H1 (cell line): ENCODE measurements at regions not wholly inside any gene's neighbourhood (a gene's known extent, or its start where the extent isn't known, plus 50 kb on each side); places are given as distances from the start of the nearest gene placed in this dataset.

Experiments
- CTCF ChIA-PET: fragments of 300-600 bp; sonication (Branson Sonifier 250); formaldehyde crosslinking; loops from one replicate; lab custom pipeline; 2021; ENCODE audit not compliant: partially characterized antibody; lab: Charles Lee
- POLR2A ChIA-PET: fragments of 300-600 bp; sonication (Branson Sonifier 250); formaldehyde crosslinking; loops from one replicate; lab custom pipeline; 2021; ENCODE audit warnings: inconsistent platforms; ENCODE audit not compliant: partially characterized antibody; lab: Charles Lee
- DNase-seq, 2 experiments: peaks; one replicate each; pipeline versions ENCODE4 v3.0.0 to v3.0.0-alpha.2; 2010 to 2022; ENCODE audit warnings: low spot score in 2 of 2, low read depth in 1 of 2, mixed read lengths in 1 of 2
- FAIRE-seq: peaks from 2 replicates; lab custom pipeline; 2011; peaks lifted over from hg19 to GRCh38; lab: Jason Lieb, UNC
- H2AFZ ChIP-seq: 2 replicates; pipeline ENCODE4 v1.8.1; 2012; ENCODE audit warnings: low read length, inconsistent platforms
- H2AK5ac ChIP-seq: 2 replicates; pipeline ENCODE4 v1.6.1; 2013; ENCODE audit warnings: low read depth, low read length
- H2BK120ac ChIP-seq: replicated peaks from 2 replicates; pipeline ENCODE3; 2013; ENCODE audit warnings: low read depth, low read length, inconsistent platforms
- H2BK12ac ChIP-seq: 2 replicates; pipeline ENCODE4 v1.6.1; 2013; ENCODE audit warnings: low read depth, low read length
- H2BK15ac ChIP-seq: 2 replicates; pipeline ENCODE4 v1.6.1; 2013; ENCODE audit warnings: low read length
- H2BK20ac ChIP-seq: 2 replicates; pipeline ENCODE4 v1.6.1; 2013; ENCODE audit warnings: low read length
- H2BK5ac ChIP-seq: 2 replicates; pipeline ENCODE4 v1.6.1; 2013; ENCODE audit warnings: low read depth, low read length
- H3K14ac ChIP-seq: 2 replicates; pipeline ENCODE4 v1.6.1; 2013; ENCODE audit warnings: inconsistent platforms; ENCODE audit not compliant: insufficient read length
- H3K18ac ChIP-seq: 2 replicates; pipeline ENCODE4 v1.6.1; 2013; ENCODE audit warnings: low read length; ENCODE audit errors: extremely low read depth
- H3K23ac ChIP-seq: 2 replicates; pipeline ENCODE4 v1.6.1; 2013; ENCODE audit warnings: inconsistent platforms; ENCODE audit not compliant: insufficient read length
- H3K23me2 ChIP-seq: 2 replicates; pipeline ENCODE4 v1.6.1; 2013; ENCODE audit warnings: low read depth, low read length
- H3K27ac ChIP-seq: 2 replicates; pipeline ENCODE4 v1.6.1; 2011; ENCODE audit warnings: low read depth, low read length, inconsistent platforms
- H3K27me3 ChIP-seq, 4 experiments: replicated peaks in 1 of 4; 1 replicate in 1 of 4; 2 replicates in 3 of 4; pipeline versions ENCODE4 v1.6.1 to v1.8.1; 2011 to 2013; ENCODE audit warnings: low read length in 3 of 4, mild to moderate bottlenecking in 3 of 4, inconsistent platforms in 2 of 4, mixed read lengths in 2 of 4, moderate library complexity in 1 of 4; ENCODE audit not compliant: control insufficient read depth in 3 of 4, insufficient read depth in 3 of 4; ENCODE audit errors: extremely low read depth in 1 of 4
- H3K36me3 ChIP-seq, 4 experiments: 2 replicates each; pipeline versions ENCODE4 v1.6.1 to v1.8.1; 2011 to 2013; ENCODE audit warnings: mild to moderate bottlenecking in 4 of 4, low read length in 3 of 4, moderate library complexity in 2 of 4, control low read depth in 1 of 4, inconsistent platforms in 1 of 4; ENCODE audit not compliant: insufficient read depth in 4 of 4, control insufficient read depth in 2 of 4
- H3K4ac ChIP-seq: replicated peaks from 2 replicates; pipeline ENCODE3; 2013; ENCODE audit warnings: low read length, low read depth, mixed read lengths, inconsistent platforms; ENCODE audit not compliant: insufficient read length
- H3K4me1 ChIP-seq, 4 experiments: replicated peaks in 1 of 4; 1 replicate in 1 of 4; 2 replicates in 3 of 4; pipeline versions ENCODE4 v1.6.1 to v1.8.1; 2011 to 2013; ENCODE audit warnings: low read length in 3 of 4, inconsistent platforms in 2 of 4, mixed read lengths in 1 of 4; ENCODE audit not compliant: insufficient read depth in 4 of 4, control insufficient read depth in 3 of 4
- H3K4me2 ChIP-seq, 2 experiments: 2 replicates each; pipeline versions ENCODE4 v1.6.1 to v1.8.1; 2011 to 2013; ENCODE audit warnings: low read depth in 2 of 2, low read length in 2 of 2, control low read depth in 1 of 2, inconsistent platforms in 1 of 2, mild to moderate bottlenecking in 1 of 2; ENCODE audit not compliant: insufficient read depth in 1 of 2
- H3K4me3 ChIP-seq, 4 experiments: fragments of 200-600, 300-600 bp in 1 of 4; sonication (generic), shearing (Covaris generic), sonication (Bioruptor Twin) in 1 of 4; 2 replicates each; pipeline versions ENCODE4 v1.5.1 to v1.8.1; 2011 to 2016; ENCODE audit warnings: low read length in 4 of 4, low read depth in 3 of 4, control low read depth in 2 of 4, inconsistent platforms in 2 of 4, mild to moderate bottlenecking in 2 of 4, mixed read lengths in 1 of 4, moderate library complexity in 1 of 4; ENCODE audit not compliant: insufficient read depth in 2 of 4; ENCODE audit errors: extremely low read depth in 1 of 4
- H3K56ac ChIP-seq: replicated peaks from 2 replicates; pipeline ENCODE3; 2013; ENCODE audit warnings: low read depth, mild to moderate bottlenecking, mixed read lengths, low read length, inconsistent platforms; ENCODE audit not compliant: insufficient read length
- H3K79me1 ChIP-seq: 2 replicates; pipeline ENCODE4 v1.6.1; 2013; ENCODE audit warnings: low read depth, low read length, control low read depth
- H3K79me2 ChIP-seq, 2 experiments: 2 replicates each; pipeline versions ENCODE4 v1.6.1 to v1.8.1; 2012 to 2013; ENCODE audit warnings: low read length in 2 of 2, mild to moderate bottlenecking in 2 of 2, inconsistent platforms in 1 of 2; ENCODE audit not compliant: insufficient read depth in 2 of 2, control insufficient read depth in 1 of 2
- H3K9ac ChIP-seq, 4 experiments: replicated peaks in 1 of 4; 1 replicate in 1 of 4; 2 replicates in 3 of 4; pipeline versions ENCODE4 v1.6.1 to v1.8.1; 2011 to 2013; ENCODE audit warnings: low read depth in 3 of 4, low read length in 3 of 4, control low read depth in 2 of 4, mild to moderate bottlenecking in 2 of 4, moderate library complexity in 2 of 4, inconsistent platforms in 1 of 4; ENCODE audit errors: extremely low read depth in 1 of 4
- H3K9me3 ChIP-seq, 2 experiments: 2 replicates each; pipeline versions ENCODE4 v1.6.1 to v1.8.1; 2012 to 2013; ENCODE audit warnings: mild to moderate bottlenecking in 2 of 2, moderate library complexity in 2 of 2, control low read depth in 1 of 2, inconsistent platforms in 1 of 2, low read depth in 1 of 2, low read length in 1 of 2, mixed read lengths in 1 of 2; ENCODE audit not compliant: insufficient read depth in 2 of 2
- H4K20me1 ChIP-seq, 2 experiments: replicated peaks in 1 of 2; 2 replicates each; pipeline versions ENCODE3 to v1.8.1; 2011 to 2013; ENCODE audit warnings: inconsistent platforms in 2 of 2, low read length in 2 of 2, mild to moderate bottlenecking in 1 of 2; ENCODE audit not compliant: insufficient read depth in 2 of 2, control insufficient read depth in 1 of 2
- H4K5ac ChIP-seq: 2 replicates; pipeline ENCODE4 v1.6.1; 2013; ENCODE audit warnings: low read length, low read depth, mixed read lengths, inconsistent platforms; ENCODE audit not compliant: insufficient read length
- H4K8ac ChIP-seq: 2 replicates; pipeline ENCODE4 v1.8.0; 2013; ENCODE audit warnings: mild to moderate bottlenecking, moderate library complexity, low read length, inconsistent platforms; ENCODE audit not compliant: insufficient read depth; ENCODE audit errors: extremely low read depth
- H4K91ac ChIP-seq: replicated peaks from 2 replicates; pipeline ENCODE3; 2013; ENCODE audit warnings: low read length, mixed read lengths, inconsistent platforms; ENCODE audit not compliant: insufficient read length
- CREB1 ChIP-seq: IDR thresholded peaks from 2 replicates; pipeline ENCODE4 v1.6.1; 2012; ENCODE audit warnings: inconsistent platforms
- CTCF ChIP-seq, 3 experiments: IDR thresholded peaks; 1 replicate in 2 of 3; 2 replicates in 1 of 3; pipeline versions ENCODE4 v1.5.1 to v1.6.1; 2011; ENCODE audit warnings: low read length in 3 of 3, mild to moderate bottlenecking in 3 of 3, inconsistent platforms in 2 of 3, low read depth in 1 of 3, moderate library complexity in 1 of 3; ENCODE audit not compliant: insufficient read depth in 1 of 3; ENCODE audit errors: control extremely low read depth in 1 of 3
- HDAC2 ChIP-seq, 2 experiments: fragments of 300-600 bp in 1 of 2; sonication (generic) in 1 of 2; IDR thresholded peaks; 2 replicates each; pipeline ENCODE4 v1.6.1; 2011 to 2012; ENCODE audit warnings: low read depth in 2 of 2, low read length in 2 of 2, mild to moderate bottlenecking in 2 of 2, moderate library complexity in 2 of 2, borderline replicate concordance in 1 of 2, inconsistent platforms in 1 of 2
- KDM4A ChIP-seq: IDR thresholded peaks from one replicate; pipeline ENCODE4 v1.7.1; 2012; ENCODE audit warnings: low read depth, mild to moderate bottlenecking, moderate library complexity, low read length, inconsistent platforms; ENCODE audit not compliant: severe bottlenecking
- SIN3A ChIP-seq, 2 experiments: IDR thresholded peaks in 1 of 2; conservative IDR thresholded peaks in 1 of 2; 2 replicates each; pipeline ENCODE4 v1.6.1; 2011 to 2012; ENCODE audit warnings: low read length in 2 of 2, improper control_type of control experiment in 1 of 2, low read depth in 1 of 2, mild to moderate bottlenecking in 1 of 2
- SP1 ChIP-seq: IDR thresholded peaks from 2 replicates; pipeline ENCODE4 v1.6.1; 2011; ENCODE audit warnings: low read depth, low read length
- SP4 ChIP-seq: IDR thresholded peaks from 2 replicates; pipeline ENCODE4 v1.6.1; 2012; ENCODE audit warnings: low read length, inconsistent platforms
- SRF ChIP-seq: IDR thresholded peaks from 2 replicates; pipeline ENCODE4 v1.6.1; 2011; ENCODE audit warnings: mild to moderate bottlenecking, low read depth, low read length, moderate library complexity
- TCF12 ChIP-seq: IDR thresholded peaks from 2 replicates; pipeline ENCODE4 v1.6.1; 2011; ENCODE audit warnings: low read depth, mild to moderate bottlenecking, low read length
- WGBS, 2 experiments: shearing (Covaris generic) in 1 of 2; methylation state at CpG; one replicate each; pipeline versions ENCODE4 v1.1.6 to v1.1.7; 2013 to 2015; ENCODE audit warnings: low lambda C conversion rate in 2 of 2, mixed read lengths in 2 of 2, inconsistent platforms in 1 of 2, low coverage in 1 of 2, missing lambda C conversion rate in 1 of 2; ENCODE audit not compliant: insufficient replicate concordance in 2 of 2, insufficient coverage in 1 of 2, insufficient read length in 1 of 2; ENCODE audit errors: extremely low coverage in 1 of 2, missing lambda C conversion rate in 1 of 2; 5-methylcytosine and 5-hydroxymethylcytosine counted together

DNA sequence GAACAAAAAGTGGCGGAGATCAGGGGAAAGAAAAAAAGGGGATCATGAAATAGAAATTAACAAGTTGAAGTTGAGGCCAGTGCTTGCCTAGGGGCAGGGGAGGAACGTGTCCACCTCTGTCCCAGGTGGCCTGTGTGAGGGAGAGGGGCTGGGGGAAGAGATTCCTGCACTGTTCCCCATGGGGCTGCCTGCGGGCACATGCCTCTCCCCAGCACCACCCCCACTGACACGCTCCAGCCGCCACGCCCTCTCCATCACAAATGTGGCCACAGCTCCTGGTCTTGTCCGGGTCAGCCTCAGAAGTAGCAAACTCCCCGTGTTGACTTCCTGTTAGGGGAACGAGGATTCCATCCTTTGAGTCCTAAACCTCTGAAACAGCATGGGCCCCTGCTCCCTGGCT, 161.2 kb downstream of the GLI2 start:
- FAIRE-seq, result no peak
- no peak overlapping the region; the same call in 1 of the 2 replicates for H3K18ac ChIP-seq

More for the DNA sequence above, 161.2 kb downstream of the GLI2 start:
- ChIA-PET POLR2A (interaction anchor here (0.6 kb wide), 2 partner anchors 117 to 622 kb away, joined by 3 read pairs; no protein-coding TSS in a partner anchor), CTCF (interaction anchor here (0.6 to 6.7 kb wide), 6 partner anchors 12 to 210 kb away, joined by 3 to 65 read pairs (median 4); no protein-coding TSS in a partner anchor)
- H3K9ac ChIP-seq, result no peak overlapping the region
- no peak overlapping the region for H2AFZ ChIP-seq
- no peak for DNase-seq
- H3K23ac ChIP-seq, result no peak overlapping the region
- no peak overlapping the region for H3K4ac ChIP-seq
- no peak overlapping the region for H4K5ac ChIP-seq
- H3K9me3 ChIP-seq, result no peaks in the 10 kb centered on the region
- H3K79me1 ChIP-seq, result peaks cover 2% of the 10 kb centered on the region; the same call in 1 of the 2 replicates
- no peak overlapping the region for H3K27ac ChIP-seq
- TF ChIP-seq CTCF (IDR thresholded peaks at IDR 0.05; ENCODE audit: control extremely low read depth in 1 of 3, insufficient read depth in 1 of 3, low read depth in 1 of 3, low read length in 3 of 3), result no peak
- no peak for TF ChIP-seq SP1
- no peak for TF ChIP-seq CREB1
- no peak for TF ChIP-seq SP4
- TF ChIP-seq SRF, result no peak
- TF ChIP-seq TCF12, result no peak
- no peak for TF ChIP-seq HDAC2 (IDR thresholded peaks at IDR 0.05; ENCODE audit: borderline replicate concordance in 1 of 2, low read depth in 2 of 2, low read length in 2 of 2)
- no peak for TF ChIP-seq KDM4A
- TF ChIP-seq SIN3A (conservative IDR thresholded peaks at IDR 0.05 in 1 of 2, IDR thresholded peaks at IDR 0.05 in 1 of 2; ENCODE audit: low read depth in 1 of 2, low read length in 2 of 2), result no peak
- no peaks in the 10 kb centered on the region; the same call in 1 of the 2 replicates for H3K23me2 ChIP-seq
- no peak overlapping the region for H2BK12ac ChIP-seq
- 0 out of 8 replicates have a peak, but pooled peaks cover 0 to 2% (median 0%) of the 10 kb centered on the region in 4 experiments for H3K36me3 ChIP-seq
- H3K79me2 ChIP-seq, result peaks cover 0 to 17% of the 10 kb centered on the region in 2 experiments; a peak in 2 of 4 replicates
- no peak overlapping the region for H3K4me2 ChIP-seq
- no peak overlapping the region for H3K56ac ChIP-seq
- H2BK5ac ChIP-seq, result no peak overlapping the region
- no peaks in the 10 kb centered on the region; a peak in 1 of 7 replicates for H3K27me3 ChIP-seq
- no peak overlapping the region for H2BK20ac ChIP-seq
- no peak overlapping the region for H4K91ac ChIP-seq
- H2BK15ac ChIP-seq, result no peak overlapping the region
- no peak overlapping the region for H3K14ac ChIP-seq
- no peak overlapping the region for H2BK120ac ChIP-seq
- H4K20me1 ChIP-seq, result peaks cover 2 to 10% of the 10 kb centered on the region in 2 experiments
- H3K4me3 ChIP-seq, result no peak overlapping the region
- H4K8ac ChIP-seq, result no peak overlapping the region
- H2AK5ac ChIP-seq, result no peak overlapping the region
- peaks cover 23 to 54% (median 37%) of the 10 kb centered on the region in 4 experiments for H3K4me1 ChIP-seq
- 84% methylated on average over 8 of the region's 9 CpGs; no CpG with 5 or more reads in 1 of the 2 experiments for WGBS, 2 experiments
